SW 1271 (cell line): ENCODE measurements at regions not wholly inside any gene's neighbourhood (a gene's known extent, or its start where the extent isn't known, plus 50 kb on each side); places are given as distances from the start of the nearest gene placed in this dataset.

Source experiments
- DNase-seq, 2 experiments: peaks; one replicate each; lab custom pipeline; 2025; lab: John Stamatoyannopoulos, UW

DNA sequence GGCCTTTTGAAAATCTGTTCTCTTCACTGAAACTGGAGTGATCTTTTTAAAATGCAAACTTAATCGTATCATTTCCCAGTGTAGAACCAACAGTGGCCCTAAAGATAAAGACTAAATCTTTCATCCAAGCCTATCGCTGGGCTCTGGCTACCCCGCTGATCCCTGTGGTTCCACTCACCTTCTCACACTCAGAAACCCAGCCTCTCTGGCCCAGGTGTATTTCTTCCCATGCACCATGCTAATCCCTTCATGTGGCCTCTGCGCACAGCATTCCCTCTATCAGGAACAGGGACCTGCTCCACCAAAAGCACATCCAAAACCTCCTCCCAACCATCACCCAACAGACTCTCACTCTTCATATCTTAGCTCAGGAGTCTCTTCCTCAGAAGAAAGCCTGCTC is 214.1 kb upstream of the DAPK1 start:
- DNase-seq, result no peak

DNA sequence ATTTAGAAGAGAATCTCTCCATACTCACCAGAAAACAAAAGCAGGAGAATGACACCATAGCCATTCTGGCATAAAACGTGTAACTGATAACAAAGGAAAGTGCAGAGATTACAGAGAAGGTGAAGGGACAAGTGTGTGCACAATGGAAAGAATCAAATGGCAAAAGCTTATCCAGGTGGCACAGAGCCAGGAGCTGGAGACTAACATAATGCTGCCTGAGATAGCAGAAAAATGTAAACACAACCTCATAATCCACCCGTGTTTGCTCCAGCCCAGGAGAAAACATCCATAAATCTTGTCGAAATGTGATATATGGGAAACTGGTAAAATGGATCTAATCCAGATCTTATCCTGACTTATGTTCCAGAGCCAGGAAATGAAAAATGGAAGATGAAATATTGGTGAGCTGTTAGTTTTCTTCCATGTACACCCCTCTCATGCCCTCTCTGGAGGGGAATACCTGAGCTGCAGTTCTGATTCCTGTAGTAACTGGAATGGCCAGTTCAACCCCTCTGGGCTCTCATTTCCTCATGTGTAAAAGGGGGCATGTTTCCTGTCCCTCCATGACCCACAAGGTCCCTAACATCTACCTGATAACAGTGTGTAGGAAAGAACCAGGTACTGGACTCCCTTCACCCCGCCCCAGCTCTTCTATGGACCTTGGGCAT is 212.3 kb upstream of the DAPK1 start:
- no peak for DNase-seq

DNA sequence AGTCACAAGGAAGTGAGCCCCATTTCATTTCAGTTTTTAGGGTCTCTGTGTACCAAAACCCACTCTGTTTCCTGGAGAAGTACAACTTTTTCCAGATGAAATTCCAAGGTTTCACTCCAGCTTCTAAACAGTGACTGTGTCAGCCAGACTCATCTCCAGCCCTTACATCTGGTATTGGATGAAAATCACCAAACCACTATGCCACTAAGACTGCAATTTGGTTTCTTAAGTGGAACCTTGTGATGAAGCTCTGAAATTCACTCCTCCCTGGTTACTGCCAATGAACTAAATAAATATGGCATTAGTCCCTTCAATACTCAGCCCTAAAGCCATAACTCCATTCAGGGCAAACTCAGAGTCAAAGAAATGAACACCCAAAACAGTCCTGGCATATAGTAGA is 211.2 kb upstream of the DAPK1 start:
- no peak for DNase-seq

DNA sequence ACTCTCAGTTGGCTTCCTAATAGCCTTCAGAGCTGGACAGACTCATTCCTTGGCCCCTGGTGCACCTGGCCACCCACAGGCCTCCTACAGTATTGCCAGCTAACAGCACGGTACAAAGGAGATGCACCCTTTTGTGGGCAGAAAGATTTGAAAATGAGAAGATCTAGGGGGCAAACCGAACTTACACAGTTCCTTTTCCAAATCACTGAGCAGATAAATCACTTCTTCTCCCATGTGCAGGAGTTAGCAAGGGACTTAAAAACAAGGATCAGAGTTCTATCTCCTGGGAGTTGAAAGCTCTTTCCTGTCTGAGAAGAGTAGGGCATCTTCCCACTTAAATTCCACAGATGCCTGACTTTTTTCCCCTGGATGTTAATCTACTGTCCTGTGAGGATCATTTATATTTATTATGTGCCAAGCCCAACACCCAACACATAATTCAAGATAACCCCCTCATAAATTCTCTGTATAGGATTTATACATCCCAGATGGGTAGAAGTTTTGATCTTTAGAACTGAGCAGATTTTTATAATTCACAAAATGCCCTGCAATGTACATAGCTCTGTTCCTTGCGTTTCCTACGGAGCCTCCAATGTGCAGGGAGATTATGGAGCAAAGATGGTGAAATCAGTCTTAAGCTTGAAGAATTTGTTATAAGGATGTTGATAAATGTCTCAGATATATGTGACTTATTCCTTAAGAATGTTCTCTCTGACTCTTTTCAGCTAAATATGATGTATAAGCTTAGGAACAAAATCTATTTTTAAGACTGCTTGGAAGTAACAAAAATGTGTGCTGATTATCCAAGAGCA is 207.2 kb upstream of the DAPK1 start:
- peak in 1 of 2 experiments; percentile 18 for DNase-seq

DNA sequence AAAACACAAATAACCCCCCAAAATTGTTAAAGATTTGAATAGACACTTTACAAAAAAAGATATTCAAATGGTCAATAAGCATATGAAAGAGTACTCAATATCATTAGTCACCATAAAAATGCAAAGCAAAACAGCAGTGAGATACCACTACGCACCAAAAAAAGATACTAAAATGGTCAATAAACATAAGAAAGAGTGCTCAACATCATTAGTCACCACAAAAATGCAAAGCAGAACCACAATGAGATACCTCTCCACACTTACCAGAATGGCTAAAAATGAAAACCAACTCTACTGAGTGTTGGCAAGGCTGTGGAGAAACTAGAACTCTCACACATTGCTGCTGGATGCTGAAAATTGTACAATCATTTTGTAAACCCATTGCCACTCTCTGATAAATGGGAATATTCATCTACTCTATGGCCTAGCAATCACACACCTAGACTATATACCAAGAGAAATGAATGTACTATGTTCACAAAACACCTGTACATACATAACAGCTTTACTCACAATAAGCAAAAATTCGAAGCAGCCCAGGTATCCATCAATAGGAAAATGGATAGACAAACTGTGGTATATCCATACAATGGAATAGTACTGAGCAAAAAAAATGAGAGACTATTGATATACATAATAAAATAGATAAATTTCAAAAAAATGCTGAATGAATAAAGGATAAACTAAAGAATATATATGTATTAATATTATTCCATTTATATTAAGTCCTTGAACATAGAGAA is 205.0 kb upstream of the DAPK1 start:
- no peak for DNase-seq

DNA sequence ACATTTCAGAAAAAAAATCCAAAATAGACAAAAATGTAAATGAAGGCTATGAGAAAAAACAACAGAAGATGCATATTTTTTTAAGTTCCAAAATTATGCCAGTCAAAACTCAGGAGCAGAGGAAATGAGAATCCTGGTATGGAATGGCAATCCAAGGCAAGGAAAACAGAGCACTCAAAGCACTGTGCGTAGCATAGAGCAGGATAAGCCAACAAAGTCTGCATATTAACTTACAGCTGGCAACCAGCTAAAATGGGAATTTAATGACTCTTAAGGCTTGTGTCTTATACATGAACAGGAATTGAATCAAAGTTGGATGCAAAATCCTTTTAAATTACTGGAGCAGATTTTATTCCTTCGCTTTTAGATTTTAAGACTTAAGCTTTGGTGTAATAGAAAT is 203.5 kb upstream of the DAPK1 start:
- no peak for DNase-seq

DNA sequence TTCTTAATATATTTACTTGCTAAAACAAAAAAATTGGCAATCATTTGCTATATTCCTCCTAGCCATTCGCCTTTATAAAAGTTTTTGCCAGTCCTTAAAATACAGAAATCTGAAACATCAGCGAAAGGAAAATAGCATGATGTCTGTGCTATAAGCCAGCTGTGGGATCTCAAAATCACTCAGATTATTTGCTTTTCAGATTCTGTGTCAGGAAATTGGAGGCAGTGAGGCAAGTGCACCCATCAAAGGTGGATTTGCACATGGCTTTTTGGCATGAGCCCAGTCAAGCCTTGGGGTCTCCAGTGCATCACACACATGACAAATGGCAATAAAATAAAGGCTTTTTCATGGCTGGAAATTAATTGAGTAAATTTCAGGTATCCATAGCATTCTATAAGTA is 196.8 kb upstream of the DAPK1 start:
- no peak for DNase-seq

DNA sequence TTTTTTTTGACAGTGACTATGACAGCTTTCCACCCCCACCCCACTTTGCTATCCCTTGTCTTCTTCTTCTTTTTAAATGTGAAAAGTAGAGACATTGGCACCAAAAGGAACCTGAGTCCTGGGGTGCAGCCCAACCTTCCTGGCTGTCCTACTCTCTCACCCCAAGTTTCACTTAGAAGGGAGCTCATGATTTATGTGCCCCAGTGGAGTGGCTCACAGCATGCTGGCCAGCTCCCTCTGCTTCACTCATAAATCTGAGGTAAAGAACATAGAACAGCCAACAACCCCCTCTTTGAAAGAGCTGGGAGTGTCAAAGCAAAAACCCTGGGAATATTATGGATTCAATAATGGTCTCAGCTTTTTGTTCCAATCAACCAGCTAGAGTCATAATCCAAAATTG is 196.3 kb upstream of the DAPK1 start:
- no peak for DNase-seq

DNA sequence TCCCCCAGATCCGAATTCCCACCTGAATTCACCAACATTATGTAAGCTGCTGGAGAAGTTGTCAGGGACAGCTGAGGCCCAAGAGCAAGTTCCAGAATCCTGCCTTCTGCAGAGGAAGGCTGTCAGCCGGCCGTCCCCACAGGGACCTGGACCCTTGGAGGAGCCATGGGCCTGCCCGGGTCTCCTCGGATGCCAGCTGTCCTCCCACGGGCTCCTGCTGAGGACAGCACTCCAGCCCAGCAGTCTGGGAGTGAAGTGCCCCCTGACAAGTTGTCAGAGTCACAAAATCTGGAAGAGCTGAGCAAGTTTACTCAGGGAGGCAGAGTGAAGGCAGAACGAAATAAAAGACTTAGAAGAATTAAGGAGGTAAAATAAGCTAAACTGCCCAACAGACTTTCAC is 192.5 kb upstream of the DAPK1 start:
- DNase-seq, result no peak

DNA sequence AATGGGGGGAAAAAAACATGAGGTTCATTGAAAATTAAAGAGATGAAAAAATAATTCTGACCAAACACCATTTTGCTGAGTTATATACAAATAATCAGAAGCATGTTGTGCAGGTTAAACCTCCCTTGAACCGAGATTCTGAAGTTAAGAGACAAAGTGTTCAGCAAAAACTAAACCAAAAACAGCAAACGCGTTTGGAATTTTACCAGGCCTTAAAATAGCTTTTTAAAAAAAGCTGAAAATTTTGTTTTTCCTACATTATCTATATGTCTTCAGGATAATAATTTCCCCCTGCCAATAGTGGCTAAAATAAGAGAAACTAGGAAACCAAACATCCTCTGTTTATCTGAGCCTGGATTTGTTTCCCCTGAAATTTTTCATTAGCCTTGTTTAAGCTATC is 191.7 kb upstream of the DAPK1 start:
- no peak for DNase-seq

DNA sequence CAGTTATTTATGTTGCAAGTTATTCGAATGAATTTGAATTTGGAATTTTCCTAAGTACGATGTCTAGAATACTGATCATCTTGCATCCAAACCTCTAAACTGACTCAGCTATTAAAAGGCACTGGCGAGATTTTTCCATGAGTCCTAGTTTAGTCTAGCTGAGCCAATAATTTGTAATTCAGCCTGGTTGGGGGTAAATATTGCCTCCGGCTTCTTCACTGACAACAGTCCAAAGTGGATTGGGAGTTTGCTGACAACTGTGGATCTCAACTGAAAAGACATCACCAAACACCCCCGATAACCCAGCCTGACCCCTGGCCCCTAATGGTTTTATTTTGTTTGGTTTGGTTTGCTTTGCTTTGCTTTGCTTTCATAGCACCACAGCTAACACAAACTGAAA is 189.8 kb upstream of the DAPK1 start:
- DNase-seq, result no peak

DNA sequence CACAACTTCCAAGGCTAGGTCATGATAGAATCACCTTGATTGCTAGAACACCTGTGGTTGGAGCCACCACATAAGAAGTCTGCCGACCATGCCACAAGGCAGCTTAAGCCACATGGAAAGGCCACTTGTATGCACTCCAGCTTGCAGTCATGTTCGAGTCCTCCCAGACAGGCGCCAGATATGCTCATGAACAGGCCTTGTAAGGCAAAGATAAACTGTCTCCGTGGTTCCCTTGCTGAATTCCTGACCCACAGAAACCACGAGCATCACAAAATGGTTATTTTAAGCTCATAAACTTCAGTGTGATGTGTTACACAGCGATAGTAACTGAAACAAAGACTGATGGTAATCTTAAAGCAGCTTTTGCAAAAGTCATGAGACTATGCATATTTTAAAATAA is 188.4 kb upstream of the DAPK1 start:
- no peak for DNase-seq

DNA sequence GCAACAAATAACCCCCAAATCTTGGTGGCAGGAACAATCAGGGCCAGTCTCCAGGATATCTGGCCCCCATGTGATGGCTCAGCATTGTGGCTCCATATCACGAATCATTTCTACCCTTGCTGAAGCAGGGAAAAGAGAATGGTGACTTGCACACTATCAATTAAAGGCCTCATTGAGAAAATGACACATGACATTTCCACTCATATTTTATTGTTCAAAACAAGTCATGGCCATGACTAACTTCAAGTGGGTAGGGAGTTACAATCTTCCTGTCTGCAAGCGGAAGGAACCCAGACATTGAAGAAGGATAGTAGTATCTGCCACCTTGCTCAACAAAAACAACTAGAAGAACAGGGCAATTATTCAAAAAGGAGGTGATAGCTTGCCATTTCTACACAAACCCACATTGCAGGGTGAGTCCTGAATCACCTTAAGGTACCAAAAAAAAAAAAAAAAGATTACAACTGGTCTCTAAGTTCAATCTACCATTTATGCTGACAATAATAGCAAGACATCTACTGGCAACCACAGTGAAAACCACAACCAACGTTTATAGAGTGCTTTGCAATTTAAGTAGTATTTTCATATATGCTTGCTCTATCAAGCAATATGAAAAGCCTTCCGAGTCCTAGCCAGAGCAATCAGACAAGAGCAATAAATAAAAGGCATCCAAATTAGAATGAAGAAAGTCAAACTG is 186.7 kb upstream of the DAPK1 start:
- no peak for DNase-seq

DNA sequence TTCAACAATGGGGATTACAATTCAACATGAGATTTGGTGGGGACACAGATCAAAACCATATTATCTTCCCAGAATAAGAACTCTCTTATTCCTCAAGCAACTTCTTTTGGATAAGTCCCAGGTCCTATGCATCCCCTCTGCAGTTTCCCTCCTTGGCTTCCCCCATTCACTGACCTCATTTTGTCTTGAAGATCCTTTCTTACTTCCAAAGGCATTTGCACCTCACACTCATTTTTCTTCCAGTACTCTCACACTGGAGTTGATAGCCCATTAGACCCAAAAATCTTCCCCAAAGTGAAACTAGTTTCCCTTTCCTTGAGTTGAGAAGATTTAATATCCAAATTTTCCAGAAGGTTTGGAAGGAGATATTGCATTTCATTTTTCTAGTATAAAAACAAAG is 178.0 kb upstream of the DAPK1 start:
- DNase-seq, result no peak

DNA sequence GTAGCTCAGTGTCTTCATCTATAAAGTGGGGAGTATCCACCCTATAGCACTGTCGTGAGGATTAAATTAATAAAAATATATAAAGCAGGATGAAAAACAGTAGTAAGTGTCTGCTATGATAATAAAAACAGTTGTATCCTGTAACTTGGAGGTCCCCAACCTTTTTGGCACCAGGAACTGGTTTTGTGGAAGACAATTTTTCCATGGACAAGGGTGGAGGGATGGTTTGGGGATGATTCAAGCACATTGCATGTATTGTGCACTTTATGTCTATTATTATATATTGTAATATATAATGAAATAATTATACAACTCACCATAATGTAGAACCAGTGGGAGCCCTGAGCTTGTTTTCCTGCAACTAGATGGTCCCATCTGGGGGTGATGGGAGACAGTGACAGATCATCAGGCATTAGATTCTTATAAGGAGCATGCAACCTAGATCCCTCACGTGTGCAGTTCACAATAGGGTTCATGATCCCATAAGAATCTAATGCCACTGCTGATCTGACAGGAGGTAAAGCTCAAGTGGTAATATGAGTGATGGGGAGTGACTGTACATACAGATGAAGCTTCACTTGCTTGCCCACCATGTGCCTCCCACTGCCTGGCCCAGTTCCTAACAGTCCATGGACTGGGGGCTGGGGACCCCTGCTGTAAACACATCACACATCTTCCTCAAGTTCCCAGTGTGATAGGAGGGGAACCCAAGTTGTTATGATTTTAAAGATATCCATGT is 177.4 kb upstream of the DAPK1 start:
- no peak for DNase-seq

DNA sequence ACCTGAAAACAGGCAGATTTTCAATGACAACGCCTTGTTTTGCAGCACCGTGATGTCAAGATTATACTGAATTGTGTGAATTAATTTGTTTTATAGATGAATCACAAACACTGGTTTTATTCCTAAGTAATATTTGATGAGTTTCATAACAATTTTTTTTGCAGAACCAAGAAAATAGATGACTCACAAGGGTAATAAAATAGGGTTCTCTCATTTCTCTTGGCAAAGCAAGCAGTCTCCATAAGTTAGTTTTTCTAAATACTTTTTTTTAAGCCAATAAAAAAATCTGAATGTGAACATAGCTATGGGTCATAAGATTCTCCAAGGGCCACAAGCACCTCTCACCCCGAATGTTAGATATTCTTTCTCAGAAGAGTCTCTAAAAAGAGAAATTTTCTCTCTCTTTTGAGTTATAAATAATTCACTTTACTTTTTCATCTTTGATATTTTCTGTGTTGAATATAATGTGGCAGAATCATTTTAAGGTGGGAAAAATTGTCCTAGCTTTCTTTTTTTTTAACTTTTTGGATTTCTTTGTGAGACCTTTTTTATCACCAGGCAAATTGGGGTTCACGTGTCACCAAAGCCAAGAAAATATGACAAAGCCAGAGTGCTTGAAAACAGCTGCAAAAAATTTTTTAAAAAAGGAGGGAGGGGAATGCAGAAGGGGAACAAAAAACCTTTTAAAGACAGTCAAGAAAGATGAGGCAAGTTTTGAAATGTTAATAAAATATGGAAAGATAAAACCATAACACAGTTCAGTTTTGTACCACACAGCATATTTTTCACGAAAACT is 174.6 kb upstream of the DAPK1 start:
- DNase-seq, result no peak

DNA sequence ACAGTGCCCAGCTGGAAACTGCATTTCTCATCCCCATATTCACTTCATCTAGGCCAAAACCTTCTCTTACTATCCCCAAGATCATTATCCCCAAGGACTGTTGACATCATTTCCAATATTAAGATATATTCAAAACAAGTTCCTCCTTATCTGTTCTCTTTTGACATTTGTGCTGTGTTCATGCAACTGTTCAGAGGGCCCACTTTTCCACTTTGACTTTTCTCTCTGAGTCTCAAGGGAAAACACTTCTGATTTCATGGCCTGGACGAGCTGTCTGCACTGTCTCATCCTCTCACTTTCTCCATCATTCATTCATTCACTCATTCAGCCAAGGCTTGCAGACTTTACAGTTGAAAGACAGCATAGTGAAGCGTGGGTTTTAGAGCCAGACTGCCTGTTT is 173.7 kb upstream of the DAPK1 start:
- DNase-seq, result no peak

DNA sequence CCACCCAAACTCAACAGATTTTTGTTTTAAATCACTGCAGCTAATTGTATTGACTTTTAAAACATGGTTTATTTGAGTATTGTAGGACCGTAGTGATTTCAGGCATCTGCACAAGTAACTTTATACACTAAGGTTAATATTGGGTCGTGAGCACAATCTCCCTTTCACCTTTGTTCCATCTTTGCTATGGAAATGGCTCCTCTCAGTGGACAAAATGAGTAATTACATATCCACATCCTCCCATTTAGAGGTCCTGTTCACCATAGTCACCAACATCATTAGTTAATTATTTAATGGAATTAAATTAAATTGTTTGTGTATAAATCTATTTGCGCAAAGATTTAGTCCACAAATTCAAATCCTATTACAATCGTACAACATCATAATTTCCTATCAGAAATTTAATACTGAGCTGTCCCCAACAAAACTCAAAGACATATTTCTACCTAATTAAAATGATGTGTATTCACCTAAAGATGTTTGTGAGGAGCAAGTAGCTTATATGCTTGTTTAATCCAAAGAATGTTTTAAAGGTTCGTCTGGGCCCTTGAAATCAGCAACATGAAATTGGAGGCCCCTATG is 173.0 kb upstream of the DAPK1 start:
- DNase-seq, result peak; percentile 7 to 56

DNA sequence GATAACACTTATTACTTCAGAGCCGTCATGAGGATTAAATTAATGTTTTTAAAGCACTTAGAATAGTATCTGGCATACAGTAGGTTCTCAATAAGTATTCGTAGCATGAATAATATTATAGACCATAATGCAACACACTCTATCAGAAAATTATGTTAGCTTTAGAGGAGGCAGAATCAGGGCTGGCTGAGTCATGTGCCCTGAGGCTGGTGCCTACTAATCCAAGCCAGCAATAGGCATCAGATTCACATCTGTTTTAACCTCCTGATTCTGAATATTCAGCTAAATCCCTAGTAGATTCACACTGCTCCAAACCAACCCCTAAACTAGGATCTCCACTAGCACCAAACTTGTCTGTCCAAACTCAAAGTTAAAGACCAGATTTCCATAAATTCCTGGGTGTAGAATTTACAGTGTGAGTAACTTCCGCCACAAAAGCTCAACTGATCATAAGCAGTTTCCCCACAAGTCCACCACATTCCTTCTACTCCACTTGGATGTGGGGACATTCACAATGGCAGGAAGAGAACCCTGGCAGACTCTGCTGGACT is 170.0 kb upstream of the DAPK1 start:
- no peak for DNase-seq

DNA sequence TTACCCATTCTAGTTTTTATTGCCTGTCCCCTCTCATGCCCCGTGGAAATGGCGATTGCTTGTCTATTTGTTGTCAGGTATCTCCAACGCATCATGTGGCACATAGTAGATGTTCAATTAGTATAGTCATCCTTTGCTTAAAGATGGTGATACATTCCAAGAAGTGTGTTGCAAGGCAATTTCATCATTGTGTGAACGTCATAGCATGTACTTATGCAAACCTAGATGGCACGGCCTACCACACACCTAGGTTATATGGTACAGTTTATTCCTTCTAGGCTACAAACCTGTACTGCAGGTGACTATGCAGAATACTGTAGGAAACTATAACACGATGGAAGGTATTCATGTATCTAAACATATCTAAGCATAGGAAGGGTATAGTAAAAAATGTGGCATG is 163.9 kb upstream of the DAPK1 start:
- no peak for DNase-seq
